Stimulated activated CD8-positive, alpha-beta memory T cell treated with anti-CD3 and anti-CD28 coated beads, Interleukin-15, amount 100 ng/mL, for 24 hours (primary cell): ENCODE measurements at regions not wholly inside any gene's neighbourhood (a gene's known extent, or its start where the extent isn't known, plus 50 kb on each side); places are given as distances from the start of the nearest gene placed in this dataset.
"Not testable (repeated sequence)": the region's sequence is repeated elsewhere in the genome, so short reads cannot be mapped to it uniquely, and the experiment has no call there.

Source experiments
- DNase-seq: peaks from one replicate; pipeline ENCODE4 v3.0.0-alpha.2; 2020; ENCODE audit warnings: low read depth

DNA sequence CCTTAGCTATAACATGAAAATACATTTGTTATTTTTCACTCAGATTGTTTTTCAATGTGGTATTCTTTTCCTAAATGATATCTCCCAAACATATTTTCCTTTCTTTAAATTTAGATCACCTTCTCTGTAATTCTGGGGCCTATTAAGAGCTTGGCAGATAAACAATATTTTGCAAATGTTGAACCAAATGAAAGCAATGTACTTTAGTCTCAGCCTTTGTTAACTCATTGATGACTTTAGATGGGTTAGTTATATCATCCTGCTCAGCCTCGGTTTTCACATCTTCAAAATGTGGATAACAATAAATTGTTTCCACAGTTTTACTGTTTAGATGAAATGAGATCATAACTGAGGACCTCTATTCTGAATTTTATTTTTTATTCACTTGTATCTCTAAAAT, 1205.2 kb downstream of the SUCLG1 start:
- DNase-seq: no peak

- DNase-seq: no peak
Measured at GRCh38 chr2:83251321-83251872, 1207.7 kb downstream of the SUCLG1 start.

DNA sequence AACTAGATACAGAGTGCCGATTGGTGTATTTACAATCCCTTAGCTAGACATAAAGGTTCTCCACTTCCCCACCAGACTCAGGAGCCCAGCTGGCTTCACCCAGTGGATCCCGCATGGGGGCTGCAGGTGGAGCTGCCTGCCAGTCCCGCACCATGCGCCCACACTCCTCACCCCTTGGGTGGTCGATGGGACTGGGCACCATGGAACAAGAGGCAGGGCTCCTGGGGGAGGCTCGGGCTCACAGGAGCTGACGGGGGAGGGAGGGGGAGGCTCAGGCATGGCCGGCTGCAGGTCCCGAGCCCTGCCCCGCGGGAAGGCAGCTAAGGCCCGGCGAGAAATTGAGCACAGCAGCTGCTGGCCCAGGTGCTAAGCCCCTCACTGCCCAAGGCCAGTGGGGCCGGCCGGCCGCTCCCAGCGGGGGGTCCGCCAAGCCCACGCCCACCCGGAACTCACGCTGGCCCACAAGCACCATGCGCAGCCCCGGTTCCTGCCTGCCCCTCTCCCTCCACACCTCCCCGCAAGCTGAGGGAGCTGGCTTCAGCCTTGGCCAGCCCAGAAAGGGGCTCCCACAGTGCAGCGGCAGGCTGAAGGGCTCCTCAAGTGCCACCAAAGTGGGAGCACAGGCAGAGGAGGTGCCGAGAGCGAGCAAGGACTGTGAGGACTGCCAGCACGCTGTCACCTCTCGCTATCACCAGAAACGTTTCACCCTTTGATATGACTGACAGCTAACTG, 1213.1 kb downstream of the SUCLG1 start:
- not testable (repeated sequence) for DNase-seq

GRCh38 chr2:83240611-83241010, 1218.5 kb downstream of the SUCLG1 start:
- no peak for DNase-seq

DNA sequence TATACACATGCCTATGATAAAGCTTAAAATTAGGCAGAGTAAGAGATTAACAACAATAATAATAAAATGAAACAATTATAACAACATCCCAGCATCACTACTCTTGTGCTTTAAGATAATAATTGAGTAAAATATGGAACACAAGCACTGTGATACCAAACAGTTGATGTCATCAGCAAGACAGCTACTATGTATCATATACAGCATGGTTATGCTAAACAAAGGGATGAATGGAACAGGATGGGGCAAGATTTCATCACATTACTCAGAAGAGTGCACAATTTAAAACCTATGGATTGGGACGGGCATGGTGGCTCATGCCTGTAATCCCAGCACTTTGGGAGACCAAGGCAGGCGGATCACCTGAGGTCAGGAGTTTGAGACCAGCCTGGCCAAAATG, 1221.0 kb downstream of the SUCLG1 start:
- DNase-seq: no peak

DNA sequence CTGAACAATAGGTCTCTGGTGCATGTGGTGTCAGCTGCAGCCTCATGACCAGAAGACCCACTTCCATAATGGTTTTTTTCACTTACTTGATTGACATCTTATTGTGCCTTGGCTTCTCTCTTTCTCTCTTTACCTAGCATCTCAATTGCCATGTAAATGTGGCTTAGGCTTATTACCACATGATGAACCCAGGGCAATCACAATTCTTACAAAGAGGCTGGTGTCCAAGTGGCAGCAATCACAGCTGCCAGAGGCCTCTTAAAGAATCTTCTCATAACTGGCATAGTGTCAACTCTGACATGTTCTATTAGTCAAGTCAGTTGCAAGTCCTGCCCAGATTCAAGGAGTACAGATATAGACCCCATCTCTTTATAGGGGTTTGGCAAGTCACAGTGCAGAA, 1224.8 kb downstream of the SUCLG1 start:
- no peak for DNase-seq

GRCh38 chr2:83233781-83234180, 1225.3 kb downstream of the SUCLG1 start:
- no peak for DNase-seq

DNA sequence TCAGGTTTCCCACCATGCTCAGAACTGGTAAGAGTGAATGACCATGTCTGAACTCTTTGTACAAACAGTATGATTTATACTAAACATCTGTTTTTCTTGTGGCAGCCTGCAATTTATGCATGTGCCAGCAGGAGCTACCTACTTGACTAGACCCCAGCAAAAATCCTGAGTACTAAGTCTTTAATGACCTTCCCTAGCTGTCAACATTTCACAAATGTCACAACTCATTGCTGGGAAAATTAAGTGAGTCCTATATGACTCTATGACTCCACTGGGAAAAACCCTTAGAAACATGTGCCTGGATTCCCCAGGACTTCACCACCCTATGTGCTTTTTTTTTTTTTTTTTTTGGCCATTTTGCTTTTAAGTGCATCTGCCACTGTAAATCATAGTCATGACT, 1225.8 kb downstream of the SUCLG1 start:
- no peak for DNase-seq

- DNase-seq: no peak
Measured at GRCh38 chr2:83229443-83229842, 1229.6 kb downstream of the SUCLG1 start.

- no peak for DNase-seq
Measured at GRCh38 chr2:83224591-83225200, 1234.4 kb downstream of the SUCLG1 start.

DNA sequence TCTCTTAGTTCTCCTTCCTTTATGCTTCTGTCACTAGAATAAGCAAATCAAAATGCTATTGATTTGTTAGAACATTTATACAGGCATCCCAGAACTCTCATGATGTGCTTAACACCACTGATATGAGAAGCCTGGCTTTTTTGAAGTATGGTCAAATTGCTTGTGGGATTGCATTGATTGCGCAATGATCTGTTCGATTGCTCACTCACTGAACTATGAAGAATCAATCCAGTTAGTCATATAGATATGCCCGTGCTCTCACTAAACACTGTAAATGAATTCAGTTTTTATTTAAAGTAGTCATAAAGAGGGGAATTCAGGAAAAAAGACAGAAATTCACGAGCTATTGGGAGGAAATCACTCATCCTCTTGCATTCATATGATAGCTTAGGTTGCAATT, 1237.8 kb downstream of the SUCLG1 start:
- DNase-seq: no peak

GRCh38 chr2:83217854-83218253, 1241.2 kb downstream of the SUCLG1 start:
- no peak for DNase-seq

GRCh38 chr2:83196225-83196624, 1262.9 kb downstream of the SUCLG1 start:
- no peak for DNase-seq

DNA sequence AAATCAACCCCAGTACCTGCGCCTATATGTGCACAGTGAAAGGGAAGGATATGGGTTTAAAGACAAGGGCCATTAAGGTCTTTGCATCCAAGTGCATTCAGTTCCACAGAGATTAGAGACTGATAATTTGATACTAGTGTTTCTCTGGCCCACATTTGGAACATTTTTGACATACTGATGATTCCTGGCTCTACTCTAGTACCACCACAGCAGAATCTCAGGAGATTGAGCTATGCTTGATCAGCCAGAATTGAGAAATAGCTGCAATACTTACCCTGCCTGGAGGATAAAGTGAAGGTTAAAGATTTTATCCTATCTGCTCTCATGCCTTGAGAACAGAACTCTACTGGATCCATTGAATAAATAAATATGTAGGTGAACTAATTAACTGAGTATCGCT, 1267.8 kb downstream of the SUCLG1 start:
- no peak for DNase-seq

- DNase-seq: no peak
Measured at GRCh38 chr2:83186105-83186760, 1272.8 kb downstream of the SUCLG1 start.

DNA sequence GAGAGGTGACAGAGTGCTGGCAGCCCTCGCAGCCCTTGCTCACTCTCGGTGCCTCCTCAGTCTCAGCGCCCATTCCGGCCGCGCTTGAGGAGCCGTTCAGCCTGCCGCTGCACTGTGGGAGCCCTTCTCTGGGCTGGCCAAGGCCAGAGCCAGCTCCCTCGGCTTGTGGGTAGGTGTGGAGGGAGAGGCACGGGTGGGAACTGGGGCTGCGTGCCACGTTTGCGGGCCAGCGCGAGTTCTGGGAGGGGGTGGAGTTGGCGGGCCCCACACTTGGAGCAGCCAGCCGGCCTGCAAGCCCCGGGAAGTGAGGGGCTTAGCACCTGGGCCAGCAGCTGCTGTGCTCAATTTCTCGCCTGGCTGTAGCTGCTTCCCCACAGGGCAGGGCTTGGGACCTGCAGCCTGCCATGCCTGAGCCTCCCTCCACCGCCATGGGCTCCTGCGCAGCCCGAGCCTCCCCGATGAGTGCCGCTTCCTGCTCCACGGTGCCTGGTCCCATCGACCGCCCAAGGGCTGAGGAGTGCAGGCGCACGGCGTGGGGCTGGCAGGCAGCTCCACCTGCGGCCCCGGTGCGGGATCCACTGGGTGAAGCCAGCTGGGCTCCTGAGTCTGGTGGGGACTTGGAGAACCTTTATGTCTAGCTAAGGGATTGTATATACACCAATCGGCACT, 1278.1 kb downstream of the SUCLG1 start:
- not testable (repeated sequence) for DNase-seq

- no peak for DNase-seq
Measured at GRCh38 chr2:83176539-83176938, 1282.5 kb downstream of the SUCLG1 start.

- no peak for DNase-seq
Measured at GRCh38 chr2:83172841-83173240, 1286.2 kb downstream of the SUCLG1 start.

DNA sequence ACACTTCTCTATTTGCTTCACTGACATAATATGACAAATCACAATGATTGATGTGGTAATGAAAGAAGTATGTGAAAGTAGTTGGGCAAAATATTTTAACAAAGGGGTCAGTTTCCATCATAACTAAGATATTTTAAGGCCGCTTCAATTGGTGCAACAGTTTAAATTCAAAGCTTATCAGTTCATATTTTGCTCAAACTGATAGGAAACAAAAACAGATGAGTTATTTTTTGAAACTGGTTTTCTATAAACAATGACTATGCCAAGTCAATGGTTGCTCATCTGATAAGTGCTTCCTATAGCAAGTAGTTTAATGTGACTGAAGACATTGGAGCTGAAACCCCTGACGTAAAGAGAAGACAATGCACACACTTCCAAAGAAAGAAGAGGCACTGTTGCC, 1290.7 kb downstream of the SUCLG1 start:
- no peak for DNase-seq

- DNase-seq: no peak
Measured at GRCh38 chr2:83162421-83162820, 1296.7 kb downstream of the SUCLG1 start.

GRCh38 chr2:83160571-83160970, 1298.5 kb downstream of the SUCLG1 start:
- DNase-seq: no peak

DNA sequence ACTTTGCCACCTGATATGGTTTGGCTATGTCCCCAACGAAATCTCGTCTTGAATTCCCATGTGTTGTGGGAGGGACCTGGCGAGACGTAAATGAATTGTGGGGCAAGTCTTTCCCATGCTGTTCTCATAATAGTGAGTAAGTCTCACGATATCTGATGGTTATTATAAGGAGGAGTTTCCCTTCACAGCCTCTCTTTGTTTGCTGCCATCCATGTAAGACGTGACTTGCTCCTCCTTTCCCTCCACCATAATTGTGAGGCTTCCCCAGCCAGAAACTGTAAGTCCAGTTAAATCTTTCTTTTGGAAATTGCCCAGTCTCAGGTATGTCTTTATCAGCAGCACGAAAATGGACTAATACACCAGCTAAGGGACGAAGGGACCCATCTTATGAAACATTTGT, 1303.3 kb downstream of the SUCLG1 start:
- no peak for DNase-seq

DNA sequence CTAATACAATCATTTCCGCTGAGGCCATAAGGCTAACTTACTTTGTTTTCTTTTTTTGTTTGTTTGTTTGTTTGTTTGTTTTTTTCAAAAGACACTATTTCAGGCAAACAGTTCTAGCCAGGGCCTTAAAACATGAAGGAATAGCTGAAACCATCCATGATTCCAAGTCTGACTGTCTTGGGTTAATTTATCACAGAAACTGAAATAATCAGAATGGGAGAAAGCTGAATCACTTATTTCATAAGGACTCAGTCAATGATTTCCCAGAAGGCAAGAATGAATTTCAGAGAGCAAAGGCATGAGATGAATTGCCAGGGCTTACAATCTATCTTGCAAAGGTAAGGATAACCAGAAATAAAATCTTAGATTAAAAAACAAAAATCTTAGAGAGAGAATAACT, 1315.1 kb downstream of the SUCLG1 start:
- no peak for DNase-seq
